Suprapubic skin (tissue), 4 donors: ENCODE measurements at regions not wholly inside any gene's neighbourhood (a gene's known extent, or its start where the extent isn't known, plus 50 kb on each side); places are given as distances from the start of the nearest gene placed in this dataset.

ENCODE experiments used
- DNase-seq, 2 donors: peaks; one replicate each; pipeline ENCODE4 v3.0.0-alpha.2; 2019; ENCODE audit warnings: low spot score in 2 of 2
- H3K27ac ChIP-seq: fragments of 200-600 bp; sonication (generic); one replicate; pipeline ENCODE4 v1.5.1; 2019
- H3K27me3 ChIP-seq: fragments of 200-600 bp; sonication (generic); one replicate; pipeline ENCODE4 v1.5.1; 2019
- H3K36me3 ChIP-seq: fragments of 200-600 bp; sonication (generic); one replicate; pipeline ENCODE4 v1.5.1; 2019
- H3K4me1 ChIP-seq: fragments of 200-600 bp; sonication (generic); one replicate; pipeline ENCODE4 v1.5.1; 2019
- H3K4me3 ChIP-seq: fragments of 200-600 bp; sonication (generic); one replicate; pipeline ENCODE4 v1.5.1; 2019; ENCODE audit warnings: mild to moderate bottlenecking
- H3K9me3 ChIP-seq: fragments of 200-600 bp; sonication (generic); one replicate; pipeline ENCODE4 v1.5.1; 2019
- EP300 ChIP-seq: sonication (generic); formaldehyde crosslinking; IDR thresholded peaks from one replicate; pipeline ENCODE4 v1.6.1; 2017; ENCODE audit warnings: antibody characterized with exemption
- POLR2A ChIP-seq, 2 donors: fragments of 450-650 bp; IDR thresholded peaks; one replicate each; pipeline ENCODE4 v1.6.1; 2017; ENCODE audit warnings: antibody characterized with exemption in 2 of 2, mild to moderate bottlenecking in 2 of 2, moderate library complexity in 2 of 2
- POLR2AphosphoS5 ChIP-seq, 3 donors: sonication (generic); formaldehyde crosslinking; IDR thresholded peaks; one replicate each; pipeline ENCODE4 v1.6.1; 2017; ENCODE audit warnings: antibody characterized with exemption in 3 of 3
- WGBS: methylation state at CpG from one replicate; pipeline ENCODE4 v1.1.5; 2018; 5-methylcytosine and 5-hydroxymethylcytosine counted together
- TF ChIP-seq, protein P1 (sequence below), 2 donors: fragments of 200-600 bp in 1 of 2; fragments of 450-650 bp in 1 of 2; sonication (generic) in 1 of 2; IDR thresholded peaks; one replicate each; pipeline ENCODE4 v1.5.1; 2016 to 2019; ENCODE audit warnings: antibody characterized with exemption in 2 of 2, mild to moderate bottlenecking in 1 of 2, moderate library complexity in 1 of 2

DNA sequence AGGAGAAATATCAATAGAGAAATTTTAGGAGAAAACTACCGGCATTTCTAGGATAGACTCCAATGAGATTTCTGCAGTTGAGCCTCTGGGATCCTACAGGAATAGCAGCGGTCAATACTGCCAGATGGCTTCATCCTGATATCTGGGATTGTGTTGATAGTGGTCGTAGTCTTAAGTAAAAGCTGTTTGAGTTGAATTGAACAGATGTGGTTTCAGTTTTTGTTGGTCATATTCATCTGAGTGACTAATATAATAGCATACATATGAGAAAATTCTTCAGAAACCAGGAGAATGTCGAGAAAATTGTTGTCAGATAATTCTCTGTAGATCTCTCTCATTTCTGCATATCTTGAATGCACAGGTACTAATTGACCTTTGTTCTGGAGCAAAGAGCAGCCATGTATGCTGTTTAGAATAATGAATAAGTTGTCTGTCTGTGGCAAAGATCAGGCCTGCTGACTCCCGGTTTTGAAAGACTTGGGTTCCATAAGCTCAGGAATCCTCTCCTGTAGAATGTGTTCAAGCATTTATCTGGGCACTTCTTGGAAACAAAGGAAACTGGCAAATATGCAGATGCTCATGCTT, 288.1 kb downstream of the TMX3 start:
- H3K36me3 ChIP-seq, result no peaks in the 10 kb centered on the region
- H3K27me3 ChIP-seq, result no peaks in the 10 kb centered on the region
- no peak overlapping the region for H3K27ac ChIP-seq
- no peaks in the 10 kb centered on the region for H3K9me3 ChIP-seq
- TF ChIP-seq EP300 (no peak), POLR2A (IDR thresholded peaks at IDR 0.05) (no peak), POLR2AphosphoS5 (IDR thresholded peaks at IDR 0.05) (no peak)
- TF ChIP-seq, protein P1, sequence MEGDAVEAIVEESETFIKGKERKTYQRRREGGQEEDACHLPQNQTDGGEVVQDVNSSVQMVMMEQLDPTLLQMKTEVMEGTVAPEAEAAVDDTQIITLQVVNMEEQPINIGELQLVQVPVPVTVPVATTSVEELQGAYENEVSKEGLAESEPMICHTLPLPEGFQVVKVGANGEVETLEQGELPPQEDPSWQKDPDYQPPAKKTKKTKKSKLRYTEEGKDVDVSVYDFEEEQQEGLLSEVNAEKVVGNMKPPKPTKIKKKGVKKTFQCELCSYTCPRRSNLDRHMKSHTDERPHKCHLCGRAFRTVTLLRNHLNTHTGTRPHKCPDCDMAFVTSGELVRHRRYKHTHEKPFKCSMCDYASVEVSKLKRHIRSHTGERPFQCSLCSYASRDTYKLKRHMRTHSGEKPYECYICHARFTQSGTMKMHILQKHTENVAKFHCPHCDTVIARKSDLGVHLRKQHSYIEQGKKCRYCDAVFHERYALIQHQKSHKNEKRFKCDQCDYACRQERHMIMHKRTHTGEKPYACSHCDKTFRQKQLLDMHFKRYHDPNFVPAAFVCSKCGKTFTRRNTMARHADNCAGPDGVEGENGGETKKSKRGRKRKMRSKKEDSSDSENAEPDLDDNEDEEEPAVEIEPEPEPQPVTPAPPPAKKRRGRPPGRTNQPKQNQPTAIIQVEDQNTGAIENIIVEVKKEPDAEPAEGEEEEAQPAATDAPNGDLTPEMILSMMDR (IDR thresholded peaks at IDR 0.05), result no peak
- WGBS, result 68% methylated on average over 5 of the region's 5 CpGs
- H3K4me1 ChIP-seq, result no peaks in the 10 kb centered on the region
- DNase-seq, result no peak
- H3K4me3 ChIP-seq, result no peak overlapping the region

DNA sequence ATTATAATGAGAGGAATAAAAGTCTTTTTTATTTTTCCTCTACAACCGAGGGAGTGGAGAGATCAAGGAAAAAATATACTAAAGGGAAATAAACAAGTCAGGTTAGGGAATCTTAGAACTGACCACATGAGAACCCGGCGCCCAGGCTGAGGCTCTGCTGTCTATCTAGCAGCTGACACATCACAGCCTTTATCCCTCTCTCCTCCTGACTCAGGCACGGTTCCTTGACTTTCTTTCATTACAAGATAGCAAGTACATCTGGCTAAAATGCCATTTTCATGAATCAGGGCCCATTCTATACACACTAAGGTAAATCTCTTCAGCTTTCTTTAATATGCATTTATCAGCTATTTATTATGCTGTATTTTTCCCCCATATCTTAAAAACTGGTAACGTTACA, 296.0 kb downstream of the TMX3 start:
- Histone ChIP-seq H3K27me3 (no peaks in the 10 kb centered on the region), H3K4me3 (no peak overlapping the region), H3K36me3 (no peaks in the 10 kb centered on the region), H3K9me3 (no peaks in the 10 kb centered on the region), H3K27ac (no peak overlapping the region), H3K4me1 (no peaks in the 10 kb centered on the region)
- 87% methylated on average over 5 of the region's 5 CpGs for WGBS
- no peak for DNase-seq
- TF ChIP-seq EP300, result no peak
- TF ChIP-seq POLR2AphosphoS5 (IDR thresholded peaks at IDR 0.05), result no peak
- TF ChIP-seq, protein P1 (IDR thresholded peaks at IDR 0.05), result no peak
- TF ChIP-seq POLR2A (IDR thresholded peaks at IDR 0.05), result no peak

DNA sequence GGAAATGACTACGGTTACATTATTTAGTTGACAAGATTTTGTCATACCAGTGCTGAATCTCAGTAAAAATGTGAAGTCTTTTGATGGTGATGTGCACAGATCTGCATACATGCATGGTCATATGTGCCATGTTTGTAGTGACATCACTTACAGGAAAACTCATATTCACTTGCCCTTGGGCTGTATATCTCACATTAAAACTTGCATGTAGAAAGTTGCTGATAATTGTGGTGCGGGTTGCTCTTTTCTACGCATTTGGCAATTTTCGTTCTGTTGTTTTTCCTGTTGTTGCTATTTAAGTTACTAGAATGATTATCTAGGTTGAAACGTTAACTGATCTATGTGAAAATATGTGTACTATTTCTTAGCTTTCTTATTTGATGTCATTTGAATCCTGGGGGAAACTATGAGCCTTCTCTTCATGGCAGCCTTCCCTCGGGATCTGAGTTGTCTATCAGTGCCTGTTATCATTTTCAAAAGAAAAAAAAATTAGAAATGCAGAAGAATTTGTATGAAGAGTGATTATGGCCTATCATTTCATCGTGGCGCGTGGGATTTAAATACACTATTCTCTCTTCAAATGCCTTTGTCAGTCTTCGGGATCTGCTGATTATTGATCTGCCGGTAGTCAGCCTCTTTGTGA, 296.6 kb downstream of the TMX3 start:
- no peak for DNase-seq
- TF ChIP-seq, protein P1 (IDR thresholded peaks at IDR 0.05), result no peak
- TF ChIP-seq POLR2AphosphoS5 (IDR thresholded peaks at IDR 0.05), result no peak
- TF ChIP-seq POLR2A (IDR thresholded peaks at IDR 0.05), result no peak
- no peak for TF ChIP-seq EP300
- Histone ChIP-seq H3K27ac (no peak overlapping the region), H3K36me3 (no peaks in the 10 kb centered on the region), H3K9me3 (no peaks in the 10 kb centered on the region), H3K4me3 (no peak overlapping the region), H3K27me3 (no peaks in the 10 kb centered on the region), H3K4me1 (no peaks in the 10 kb centered on the region)
- 82% methylated on average over 11 of the region's 11 CpGs for WGBS

DNA sequence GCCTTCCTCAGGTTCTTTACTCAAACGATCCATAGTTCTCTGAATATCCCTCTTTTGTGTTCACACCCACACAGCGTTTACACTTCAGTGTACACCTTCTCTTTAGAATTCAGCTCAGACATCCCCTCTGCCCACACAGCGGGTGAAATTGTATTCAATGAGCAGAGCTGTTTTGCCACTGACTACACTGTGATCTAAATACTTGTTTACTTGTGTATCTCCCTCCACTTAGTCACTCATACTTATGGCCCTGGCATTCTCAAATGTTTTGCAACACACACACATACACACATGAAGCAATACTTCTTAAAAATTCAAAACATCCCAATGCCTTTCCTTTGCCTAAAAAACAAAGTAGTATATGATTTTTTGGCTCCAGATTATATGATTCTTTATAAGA, 297.1 kb downstream of the TMX3 start:
- Histone ChIP-seq H3K4me1 (no peaks in the 10 kb centered on the region), H3K27me3 (no peaks in the 10 kb centered on the region), H3K27ac (no peak overlapping the region), H3K9me3 (no peaks in the 10 kb centered on the region), H3K36me3 (no peaks in the 10 kb centered on the region), H3K4me3 (no peak overlapping the region)
- DNase-seq, result no peak
- TF ChIP-seq EP300, result no peak
- WGBS, result 64% methylated on average over 3 of the region's 3 CpGs

DNA sequence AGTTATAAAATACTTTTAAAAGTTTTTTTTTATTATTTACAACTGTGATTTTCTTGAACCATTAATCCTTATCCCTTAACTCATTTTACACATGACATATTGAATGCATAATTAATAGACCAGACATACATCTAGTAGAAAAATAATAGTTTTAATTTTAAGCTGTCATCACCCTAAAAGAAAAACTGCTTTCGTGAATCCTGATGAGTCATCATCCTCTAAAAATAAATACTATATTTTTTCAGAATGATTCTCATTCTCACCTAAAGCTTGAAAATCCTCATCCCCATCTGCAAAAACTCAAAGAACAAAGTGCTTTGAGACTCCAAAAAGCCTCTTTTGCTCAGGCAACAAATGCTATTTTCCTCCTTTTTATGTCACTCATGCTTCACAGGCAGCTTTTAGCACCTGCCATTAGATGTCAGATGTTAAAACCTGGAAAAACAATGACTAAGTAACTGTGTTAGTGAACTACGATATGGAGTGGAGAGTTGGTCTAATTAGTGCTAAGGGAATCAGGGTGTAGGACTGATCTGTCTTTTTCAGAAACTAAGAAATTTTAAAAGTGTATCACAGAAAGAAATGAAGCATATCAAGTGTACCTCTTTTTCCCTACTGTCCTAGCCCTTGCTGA, 297.6 kb downstream of the TMX3 start:
- TF ChIP-seq POLR2A (IDR thresholded peaks at IDR 0.05), result no peak
- TF ChIP-seq, protein P1 (IDR thresholded peaks at IDR 0.05), result no peak
- TF ChIP-seq EP300, result no peak
- no peak for TF ChIP-seq POLR2AphosphoS5 (IDR thresholded peaks at IDR 0.05)
- Histone ChIP-seq H3K4me1 (no peaks in the 10 kb centered on the region), H3K4me3 (no peak overlapping the region), H3K9me3 (no peaks in the 10 kb centered on the region), H3K36me3 (no peaks in the 10 kb centered on the region), H3K27me3 (no peaks in the 10 kb centered on the region), H3K27ac (no peak overlapping the region)
- 33% methylated on average over 2 of the region's 2 CpGs for WGBS
- no peak for DNase-seq
